Renal cortex interstitium (tissue), 11 donors: ENCODE measurements at regions not wholly inside any gene's neighbourhood (a gene's known extent, or its start where the extent isn't known, plus 50 kb on each side); places are given as distances from the start of the nearest gene placed in this dataset.
"Not testable (repeated sequence)": the region's sequence is repeated elsewhere in the genome, so short reads cannot be mapped to it uniquely, and the experiment has no call there.

ENCODE experiments used
- DNase-seq, 11 donors: peaks; one replicate each; pipeline ENCODE4 v3.0.0-alpha.2; 2013; ENCODE audit warnings: low read depth in 9 of 11, low spot score in 4 of 11; ENCODE audit errors: extremely low read depth in 1 of 11

DNA sequence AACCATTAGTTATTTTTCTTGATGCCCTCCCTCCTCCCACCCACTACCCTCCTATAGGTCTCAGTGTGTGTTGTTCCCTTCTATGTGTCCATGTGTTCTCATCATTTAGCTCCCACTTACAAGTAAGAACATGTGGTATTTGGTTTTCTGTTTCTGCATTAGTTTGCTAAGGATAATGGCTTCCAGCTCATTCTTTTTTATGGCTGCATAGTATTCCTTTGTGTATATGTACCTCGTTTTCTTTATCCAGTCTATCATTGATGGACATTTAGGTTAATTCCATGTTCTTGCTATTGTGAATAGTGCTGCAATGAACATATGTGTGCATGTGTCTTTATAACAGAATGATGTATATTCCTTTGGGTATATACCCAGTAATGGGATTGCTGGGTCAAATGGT, 135.1 kb upstream of the PJA2 start:
- DNase-seq, result not testable (repeated sequence)

DNA sequence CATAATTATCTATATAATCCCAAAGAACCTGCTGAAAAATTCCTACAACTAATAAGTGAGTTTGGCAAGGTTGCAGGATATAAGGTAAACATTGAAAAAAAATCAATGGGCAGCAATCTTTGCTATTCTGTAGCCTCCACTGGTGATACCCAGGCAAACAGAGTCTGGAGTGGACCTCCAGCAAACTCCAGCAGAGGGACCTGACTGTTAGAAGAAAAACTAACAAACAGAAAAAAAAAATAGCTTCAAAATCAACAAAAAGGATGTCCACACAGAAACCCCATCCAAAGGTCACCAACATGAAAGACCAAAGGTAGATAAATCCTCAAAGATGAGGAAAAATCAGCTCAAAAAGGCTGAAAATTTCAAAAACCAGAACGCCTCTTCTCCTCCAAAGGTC, 128.9 kb upstream of the PJA2 start:
- DNase-seq, result not testable (repeated sequence)

- DNase-seq, result not testable (repeated sequence)
Observed at GRCh38 chr5:109535090-109535489, 125.3 kb upstream of the PJA2 start.

GRCh38 chr5:109533751-109534272, 124.0 kb upstream of the PJA2 start:
- DNase-seq, result no peak

- no peak for DNase-seq
Observed at GRCh38 chr5:109532773-109533364, 123.1 kb upstream of the PJA2 start.

- DNase-seq, result no peak
Observed at GRCh38 chr5:109531262-109531661, 121.5 kb upstream of the PJA2 start.

DNA sequence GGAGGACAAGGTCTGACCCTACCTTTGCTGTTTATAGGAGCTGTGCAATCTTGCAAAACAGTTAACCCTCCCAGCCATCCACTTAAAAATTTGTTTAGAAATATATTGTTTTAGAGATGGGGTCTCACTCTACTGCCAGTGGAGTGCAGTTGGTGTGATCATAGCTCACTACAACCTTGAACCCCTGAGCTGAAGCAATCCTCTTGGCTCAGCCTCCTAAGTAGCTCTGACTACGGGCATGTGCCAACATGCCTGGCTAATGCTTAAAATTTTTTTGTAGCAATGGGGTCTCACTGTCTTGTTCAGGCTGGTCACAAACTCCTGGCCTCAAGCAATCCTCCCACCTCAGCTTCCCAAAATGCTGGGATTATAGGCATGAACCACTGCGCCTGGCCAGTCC, 120.2 kb upstream of the PJA2 start:
- no peak for DNase-seq

DNA sequence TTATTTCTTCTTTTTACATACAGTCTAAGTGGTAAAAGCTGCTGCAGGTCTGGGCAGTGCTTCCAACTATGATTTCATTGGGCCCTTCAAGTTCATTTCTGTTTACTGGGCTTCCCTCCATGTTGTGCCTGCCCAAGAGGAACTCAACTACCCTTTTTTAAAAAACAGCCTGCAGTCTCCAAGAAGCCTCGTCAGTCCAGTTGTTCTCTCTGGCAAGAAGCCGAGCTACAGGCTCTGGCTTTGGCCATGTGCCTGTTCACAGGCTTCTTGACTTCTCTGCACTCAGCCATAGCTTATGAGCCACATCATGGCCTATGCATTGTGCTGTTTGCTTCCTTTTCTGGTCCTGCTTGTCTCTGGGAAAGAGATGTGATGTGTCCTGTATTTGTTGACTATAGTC, 119.7 kb upstream of the PJA2 start:
- no peak for DNase-seq

- DNase-seq, result no peak
Observed at GRCh38 chr5:109524555-109524954, 114.8 kb upstream of the PJA2 start.

GRCh38 chr5:109524026-109524425, 114.3 kb upstream of the PJA2 start:
- DNase-seq, result no peak

DNA sequence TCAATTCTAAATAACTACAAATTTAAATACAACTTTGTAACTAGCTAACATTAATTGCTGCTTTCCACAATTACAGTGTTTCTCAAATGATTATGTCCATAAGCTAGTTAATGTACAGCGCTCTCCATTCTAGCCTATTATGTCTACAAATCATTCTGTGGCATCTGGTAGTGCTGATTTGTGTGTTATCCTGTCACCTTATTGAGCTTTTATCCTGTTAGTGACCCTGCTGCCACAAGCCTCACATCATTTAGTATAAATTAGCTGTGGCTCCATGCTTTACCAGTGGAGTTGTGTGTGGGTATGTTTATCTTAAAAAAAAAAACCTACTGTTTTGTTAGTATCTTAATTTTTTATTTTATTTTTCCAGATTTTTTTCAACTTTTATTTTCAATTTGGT, 112.6 kb upstream of the PJA2 start:
- no peak for DNase-seq

DNA sequence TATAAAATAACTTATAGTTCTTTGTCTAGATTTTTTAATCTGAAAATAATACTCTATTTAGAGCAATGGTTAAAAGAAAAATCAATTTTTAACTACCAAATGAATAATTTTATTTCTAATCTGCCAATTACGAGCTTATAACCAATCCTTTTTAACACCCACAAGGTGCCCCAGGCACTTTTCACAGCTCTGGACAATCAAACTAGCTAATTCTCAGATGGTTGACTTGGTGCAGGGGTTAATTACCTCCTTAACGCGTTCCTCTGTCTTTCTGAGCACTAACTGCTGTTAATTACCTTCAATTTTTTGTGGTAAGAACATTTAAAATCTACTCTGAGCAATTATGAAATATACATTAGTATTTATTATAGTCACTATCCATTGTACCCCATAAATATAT, 109.6 kb upstream of the PJA2 start:
- no peak for DNase-seq

DNA sequence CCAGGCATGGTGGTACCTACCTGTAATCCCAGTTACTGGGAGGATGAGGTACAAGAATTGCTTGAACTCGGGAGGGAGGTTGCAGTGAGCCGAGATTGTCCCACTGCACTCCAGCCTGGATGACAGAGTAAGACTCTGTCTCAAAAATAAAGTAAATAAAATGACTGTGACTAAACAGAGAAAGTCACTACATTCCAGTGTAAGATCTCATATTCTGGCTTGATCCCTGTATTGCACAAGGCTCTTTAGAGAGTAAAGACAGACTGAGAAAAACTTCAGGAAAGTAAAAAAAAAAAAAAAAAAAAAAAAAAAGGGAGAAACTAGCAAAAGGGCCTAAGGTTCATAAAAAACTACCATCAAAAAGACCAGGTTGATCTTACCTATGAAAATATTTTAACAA, 106.6 kb upstream of the PJA2 start:
- DNase-seq, result no peak

GRCh38 chr5:109511980-109512734, 102.4 kb upstream of the PJA2 start:
- no peak for DNase-seq

DNA sequence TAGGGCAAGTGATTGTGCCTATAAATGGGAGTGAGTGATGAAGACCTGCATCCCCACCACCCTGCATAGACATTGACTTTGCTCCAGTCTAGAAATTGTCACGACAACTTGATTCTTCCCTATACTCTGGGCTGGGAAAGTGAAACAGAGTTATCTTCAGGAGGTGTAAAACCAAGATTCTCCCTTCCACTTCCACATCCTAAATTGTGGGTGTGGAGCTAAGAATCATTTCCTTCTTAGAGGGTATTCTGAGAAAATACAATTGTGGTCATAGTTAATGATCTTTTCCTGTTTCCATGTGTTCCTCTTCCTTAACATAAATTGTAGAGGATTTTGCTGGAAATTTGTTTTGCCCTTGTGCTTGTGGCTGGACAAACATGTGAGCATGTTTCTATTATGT, 96.8 kb upstream of the PJA2 start:
- no peak for DNase-seq

- no peak for DNase-seq
Observed at GRCh38 chr5:109496112-109496511, 86.3 kb upstream of the PJA2 start.

GRCh38 chr5:109487753-109488420, 78.1 kb upstream of the PJA2 start:
- no peak for DNase-seq

DNA sequence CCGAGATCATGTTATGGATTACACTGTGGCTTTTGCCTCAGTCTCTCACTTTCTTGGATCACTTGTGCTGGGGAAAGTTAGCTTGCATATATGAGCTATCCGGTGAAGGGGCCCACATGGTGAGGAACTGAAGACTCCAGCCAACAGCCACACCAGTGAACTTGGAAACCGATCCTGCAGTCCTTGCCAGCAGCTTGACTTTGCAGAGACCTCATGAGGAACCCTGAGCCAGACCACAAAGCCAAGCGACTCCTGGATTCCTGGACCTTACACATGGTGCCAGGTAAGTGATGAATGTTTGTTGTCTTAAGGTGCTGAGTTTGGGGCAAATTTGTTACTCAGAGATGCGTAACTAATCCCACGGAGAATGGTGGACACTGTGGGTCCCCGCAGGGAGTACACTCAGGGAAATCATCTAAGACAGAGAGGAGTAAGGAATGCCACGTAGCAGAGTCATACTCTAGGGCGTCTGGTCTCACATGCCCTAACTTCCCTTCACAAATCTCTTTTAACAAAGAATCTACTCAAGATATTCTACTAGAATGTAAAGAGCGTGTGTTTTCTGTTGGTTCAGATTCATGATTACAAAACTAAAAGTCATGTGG, 76.5 kb upstream of the PJA2 start:
- no peak for DNase-seq

DNA sequence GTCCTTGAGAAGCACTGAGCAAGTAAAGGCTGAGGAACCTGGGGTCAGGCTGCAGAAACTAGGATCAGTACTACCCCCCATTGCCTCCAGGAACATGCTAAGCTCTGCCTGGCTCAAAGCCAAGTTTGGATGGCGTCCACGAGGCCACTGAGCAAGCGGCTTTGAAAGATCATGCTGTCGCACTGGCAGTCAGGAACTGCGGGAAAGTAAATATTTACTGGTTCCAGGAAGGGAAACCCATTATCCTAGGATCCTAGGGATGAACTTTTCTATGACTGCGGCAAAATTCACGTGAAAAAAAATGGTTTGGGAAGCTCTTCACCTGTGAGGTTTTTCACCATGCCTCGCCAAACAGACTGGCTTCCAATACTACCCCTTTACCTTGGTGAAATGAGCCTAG, 75.3 kb upstream of the PJA2 start:
- peak in 9 of 11 donors; percentile 23 to 66 (median 48) for DNase-seq

DNA sequence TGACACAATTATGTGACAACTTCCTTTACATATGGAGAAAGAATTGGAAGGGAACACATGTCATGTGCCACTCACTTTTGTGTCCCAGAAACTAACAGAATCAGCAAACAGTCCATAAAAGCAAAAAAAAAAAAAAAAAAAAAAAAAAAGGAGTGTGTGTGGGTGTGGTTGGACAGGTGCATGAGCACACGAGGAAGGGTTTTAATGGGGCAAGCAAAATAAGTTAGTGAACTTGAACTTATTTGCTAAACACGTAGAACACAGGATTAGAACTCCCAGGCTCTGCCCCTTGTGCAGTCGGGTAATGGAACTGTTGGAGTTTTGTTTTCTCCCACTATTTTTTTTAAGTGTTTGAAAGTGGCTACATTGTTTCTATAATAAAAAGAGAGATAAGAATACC, 74.8 kb upstream of the PJA2 start:
- DNase-seq, result no peak
